ENCODE measurements at regions not wholly inside any gene's neighbourhood (a gene's known extent, or its start where the extent isn't known, plus 50 kb on each side); places are given as distances from the start of the nearest gene placed in this dataset.

- TF ChIP-seq CTCF (IDR thresholded peaks at IDR 0.05) (no peak), EP300 (IDR thresholded peaks at IDR 0.05) (no peak), POLR2A (IDR thresholded peaks at IDR 0.05) (no peak)
Measured at GRCh38 chr16:77579351-77579891, 142.9 kb upstream of the NUDT7 start.
